K562 (cell line): ENCODE measurements at regions not wholly inside any gene's neighbourhood (a gene's known extent, or its start where the extent isn't known, plus 50 kb on each side); places are given as distances from the start of the nearest gene placed in this dataset.

Experiments used
- ATAC-seq: fragments of 200-7000 bp; cut with Tn5 transposase; 3 replicates; pipeline ENCODE4 v1.9.1; 2020; ENCODE audit warnings: moderate library complexity
- BruUV-seq: library from RNA; stranded (reverse); fragments of 400-500 nt; replicated peaks from 2 replicates; lab custom pipeline; 2021; lab: Mats Ljungman, UMichigan
- CTCF ChIA-PET: fragments of 300-600 bp; formaldehyde crosslinking; extraction: SDS; loops from one replicate; lab custom pipeline; 2021; ENCODE audit warnings: low intra/inter-chr PET ratio; lab: Yijun Ruan, JAX
- POLR2A ChIA-PET: fragments of 300-600, 350-650 bp; sonication (Branson Sonifier 250); formaldehyde crosslinking; extraction: SDS; loops from one replicate; lab custom pipeline; 2021; ENCODE audit warnings: antibody characterized with exemption, inconsistent platforms; lab: Yijun Ruan, JAX
- DNase-seq, 4 experiments: peaks; one replicate each; pipeline versions ENCODE4 v3.0.0 to v3.0.0-alpha.2; 2011 to 2018; ENCODE audit warnings: low spot score in 3 of 4, mixed read lengths in 3 of 4; ENCODE audit errors: extremely low read depth in 1 of 4
- FAIRE-seq: peaks from 2 replicates; lab custom pipeline; 2011; peaks lifted over from hg19 to GRCh38; lab: Jason Lieb, UNC
- H2AFZ ChIP-seq: 2 replicates; pipeline ENCODE4 v1.6.0; 2011; ENCODE audit warnings: low read depth, low read length, control low read depth, inconsistent platforms
- H3K27ac ChIP-seq: fragments of 200-600 bp; 3 replicates; pipeline ENCODE4 v1.8.0; 2011; ENCODE audit warnings: low read depth, mild to moderate bottlenecking, control low read depth, inconsistent platforms, low read length, moderate library complexity, mixed read lengths; ENCODE audit errors: extremely low read depth
- H3K27me3 ChIP-seq, 2 experiments: fragments of 300-600 bp in 1 of 2; 2 replicates in 1 of 2; 3 replicates in 1 of 2; pipeline versions ENCODE4 v1.6.0 to v1.8.0; 2011; ENCODE audit warnings: inconsistent platforms in 2 of 2, low read length in 2 of 2, mild to moderate bottlenecking in 1 of 2, mixed read lengths in 1 of 2, moderate library complexity in 1 of 2; ENCODE audit not compliant: control insufficient read depth in 2 of 2, insufficient read depth in 2 of 2
- H3K36me3 ChIP-seq: fragments of 300-600 bp; 3 replicates; pipeline ENCODE4 v1.8.0; 2011; ENCODE audit warnings: mild to moderate bottlenecking, low read length, inconsistent platforms; ENCODE audit not compliant: control insufficient read depth, insufficient read depth
- H3K4me1 ChIP-seq, 2 experiments: fragments of 200-600 bp in 1 of 2; replicated peaks in 1 of 2; 2 replicates in 1 of 2; 3 replicates in 1 of 2; pipeline versions ENCODE4 v1.5.1 to v1.8.0; 2011; ENCODE audit warnings: inconsistent platforms in 2 of 2, low read length in 2 of 2, mild to moderate bottlenecking in 1 of 2, mixed read lengths in 1 of 2, moderate library complexity in 1 of 2; ENCODE audit not compliant: control insufficient read depth in 2 of 2, insufficient read depth in 2 of 2
- H3K4me2 ChIP-seq: 2 replicates; pipeline ENCODE4 v1.6.1; 2011; ENCODE audit warnings: low read length, control low read depth, inconsistent platforms, mixed read lengths; ENCODE audit not compliant: insufficient read depth
- H3K4me3 ChIP-seq: fragments of 200-600 bp; sonication (generic), shearing (Covaris generic); 2 replicates; pipeline ENCODE4 v1.5.1; 2016; ENCODE audit warnings: control low read depth, inconsistent platforms
- H3K79me2 ChIP-seq: fragments of 200-600 bp; 3 replicates; pipeline ENCODE4 v1.8.0; 2011; ENCODE audit warnings: low read length, inconsistent platforms; ENCODE audit not compliant: control insufficient read depth, insufficient read depth
- H3K9ac ChIP-seq, 2 experiments: 2 replicates each; pipeline versions ENCODE4 v1.6.0 to v1.6.1; 2011; ENCODE audit warnings: low read depth in 2 of 2, low read length in 2 of 2, control low read depth in 1 of 2, inconsistent platforms in 1 of 2, mild to moderate bottlenecking in 1 of 2, mixed read lengths in 1 of 2; ENCODE audit not compliant: insufficient read depth in 1 of 2
- H3K9me1 ChIP-seq: one replicate; pipeline ENCODE4 v1.6.0; 2011; ENCODE audit warnings: inconsistent platforms, mild to moderate bottlenecking, low read length, moderate library complexity; ENCODE audit not compliant: control insufficient read depth, insufficient read depth
- H3K9me3 ChIP-seq: replicated peaks from 2 replicates; pipeline ENCODE4 v1.5.1; 2011; ENCODE audit warnings: low read depth, low read length, inconsistent platforms; ENCODE audit not compliant: control insufficient read depth, insufficient read depth
- H4K20me1 ChIP-seq: replicated peaks from 2 replicates; pipeline ENCODE4 v1.6.1; 2011; ENCODE audit warnings: low read length, inconsistent platforms, mixed read lengths; ENCODE audit not compliant: control insufficient read depth, insufficient read depth
- ARID4B ChIP-seq: sonication (generic); formaldehyde crosslinking; IDR thresholded peaks from 2 replicates; pipeline ENCODE4 v1.8.0; 2022; ENCODE audit warnings: mild to moderate bottlenecking, missing genetic modification reagents
- CEBPZ ChIP-seq: fragments of 150-350 bp; IDR thresholded peaks from 2 replicates; pipeline ENCODE4 v1.6.1; 2014; ENCODE audit warnings: low read depth, mild to moderate bottlenecking, low read length, borderline replicate concordance
- EGR1 ChIP-seq: fragments of 450-650 bp; conservative IDR thresholded peaks from 2 replicates; pipeline ENCODE4 v1.6.1; 2017; ENCODE audit warnings: mild to moderate bottlenecking
- JUN ChIP-seq, 2 experiments: sonication (generic) in 1 of 2; formaldehyde crosslinking in 1 of 2; IDR thresholded peaks; 2 replicates each; pipeline versions ENCODE4 v1.6.1 to v1.8.0; 2012 to 2022; ENCODE audit warnings: borderline replicate concordance in 2 of 2, mild to moderate bottlenecking in 2 of 2, improper control_type of control experiment in 1 of 2, low read depth in 1 of 2, low read length in 1 of 2, missing genetic modification reagents in 1 of 2
- WGBS: fragments of 100-300 bp; shearing (Covaris generic); methylation state at CpG from one replicate; pipeline ENCODE4 v1.1.6; 2016; ENCODE audit warnings: low coverage, mixed read lengths; ENCODE audit not compliant: insufficient coverage; ENCODE audit errors: missing lambda C conversion rate; 5-methylcytosine and 5-hydroxymethylcytosine counted together
- in situ Hi-C: fragments of 300-500 bp; cut with MboI; formaldehyde crosslinking; loops from 4 replicates; pipeline ENCODE4 v1.15.0; 2018; ENCODE audit warnings: inconsistent platforms, mixed read lengths
- intact Hi-C: fragments of 100-400 bp; cut with micrococcal nuclease; formaldehyde crosslinking; loops from 2 replicates; pipeline ENCODE4 v1.14.2; 2022

GRCh38 chrX:149157976-149158375 is 347.1 kb downstream of the IDS start:
- intact Hi-C loops, result no loop called here
- no TSS peak for BruUV-seq

More at GRCh38 chrX:149157976-149158375, 347.1 kb downstream of the IDS start:
- POLR2A ChIA-PET, result no interaction called here
- Histone ChIP-seq H3K79me2 (no peaks in the 10 kb centered on the region), H3K4me3 (no peak overlapping the region), H3K27me3 (no peaks in the 10 kb centered on the region), H3K9me1 (no peaks in the 10 kb centered on the region), H3K36me3 (no peaks in the 10 kb centered on the region), H4K20me1 (no peaks in the 10 kb centered on the region), H3K27ac (no peak overlapping the region), H3K9me3 (no peaks in the 10 kb centered on the region), H3K4me1 (no peaks in the 10 kb centered on the region), H3K9ac (no peak overlapping the region), H3K4me2 (no peak overlapping the region), H2AFZ (no peak overlapping the region)
- no peak for ATAC-seq
- in situ Hi-C loops, result no loop called here
- CTCF ChIA-PET, result no interaction called here
- no peak for FAIRE-seq
- WGBS, result 0% methylated on average over 1 of the region's 1 CpG
- TF ChIP-seq ARID4B (CRISPR knock-in tag) (no peak), CEBPZ (no peak), EGR1 (no peak), JUN (IDR thresholded peaks at IDR 0.05; ENCODE audit: borderline replicate concordance, low read depth, low read length) (no peak), JUN (CRISPR knock-in tag; IDR thresholded peaks at IDR 0.05; ENCODE audit: borderline replicate concordance) (no peak)
- no peak for DNase-seq
